C4-2B (cell line): ENCODE measurements at regions not wholly inside any gene's neighbourhood (a gene's known extent, or its start where the extent isn't known, plus 50 kb on each side); places are given as distances from the start of the nearest gene placed in this dataset.

Source experiments
- H3K27ac ChIP-seq: fragments of 450-650 bp; 2 replicates; pipeline ENCODE4 v1.5.1; 2017
- CTCF ChIP-seq: fragments of 450-650 bp; conservative IDR thresholded peaks from 2 replicates; pipeline ENCODE4 v1.5.1; 2017; ENCODE audit warnings: mild to moderate bottlenecking
- ZFX ChIP-seq: fragments of 450-650 bp; IDR thresholded peaks from 2 replicates; pipeline ENCODE4 v1.6.1; 2017

GRCh38 chr6:1053586-1053985, 258.3 kb upstream of the FOXQ1 start:
- no peak for TF ChIP-seq ZFX
- TF ChIP-seq CTCF: no peak
- no peak overlapping the region for H3K27ac ChIP-seq

- TF ChIP-seq CTCF: no peak
- no peak overlapping the region for H3K27ac ChIP-seq
Observed at GRCh38 chr6:1052262-1052661, 259.6 kb upstream of the FOXQ1 start.

- H3K27ac ChIP-seq: no peak overlapping the region
- TF ChIP-seq ZFX: no peak
- TF ChIP-seq CTCF: no peak
Observed at GRCh38 chr6:1049900-1050299, 262.0 kb upstream of the FOXQ1 start.

GRCh38 chr6:1049170-1049569, 262.7 kb upstream of the FOXQ1 start:
- H3K27ac ChIP-seq: no peak overlapping the region
- TF ChIP-seq CTCF (no peak), ZFX (no peak)

GRCh38 chr6:1047981-1048541, 263.8 kb upstream of the FOXQ1 start:
- H3K27ac ChIP-seq: no peak overlapping the region
- no peak for TF ChIP-seq ZFX
- no peak for TF ChIP-seq CTCF

GRCh38 chr6:1045239-1045638, 266.7 kb upstream of the FOXQ1 start:
- peak overlapping the region; percentile 83; the same call in 1 of the 2 replicates for H3K27ac ChIP-seq
- TF ChIP-seq ZFX: no peak
- TF ChIP-seq CTCF: no peak

GRCh38 chr6:1044040-1044836, 267.7 kb upstream of the FOXQ1 start:
- H3K27ac ChIP-seq: peak overlapping the region; percentile 83
- TF ChIP-seq ZFX (no peak), CTCF (no peak; the same call in 1 of the 2 replicates)
